HuH-7 (cell line): ENCODE measurements at regions not wholly inside any gene's neighbourhood (a gene's known extent, or its start where the extent isn't known, plus 50 kb on each side); places are given as distances from the start of the nearest gene placed in this dataset.
"Not testable (repeated sequence)": the region's sequence is repeated elsewhere in the genome, so short reads cannot be mapped to it uniquely, and the experiment has no call there.

Experiments used
- DNase-seq: peaks from one replicate; pipeline ENCODE4 v3.0.0; 2011; ENCODE audit warnings: low spot score

DNA sequence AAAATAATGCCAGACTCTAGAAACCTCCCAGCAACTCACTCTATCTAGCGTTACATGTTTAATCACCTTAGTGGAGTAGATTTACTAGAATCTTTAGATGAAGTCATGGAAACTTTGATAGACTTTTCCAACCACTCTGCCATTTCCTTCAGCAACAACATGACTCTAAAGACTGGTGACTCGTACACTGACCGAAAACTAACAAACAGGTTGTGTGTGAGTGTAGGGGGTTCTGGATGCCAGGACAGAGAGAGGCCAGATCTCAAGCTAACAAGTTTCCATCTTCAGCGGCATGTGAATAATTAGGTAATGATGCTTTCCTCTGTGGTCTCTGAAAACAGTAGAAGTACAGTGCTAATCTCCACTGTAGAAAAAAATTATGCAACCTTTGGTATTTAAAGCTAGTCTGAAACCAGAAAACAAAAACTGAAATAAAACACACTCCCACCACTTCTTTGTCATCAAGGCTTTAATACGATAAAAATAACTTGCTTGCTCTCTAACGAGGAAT, 286.4 kb downstream of the PRDM5 start:
- no peak for DNase-seq

GRCh38 chr4:120633810-120634209, 288.7 kb downstream of the PRDM5 start:
- DNase-seq, result no peak

DNA sequence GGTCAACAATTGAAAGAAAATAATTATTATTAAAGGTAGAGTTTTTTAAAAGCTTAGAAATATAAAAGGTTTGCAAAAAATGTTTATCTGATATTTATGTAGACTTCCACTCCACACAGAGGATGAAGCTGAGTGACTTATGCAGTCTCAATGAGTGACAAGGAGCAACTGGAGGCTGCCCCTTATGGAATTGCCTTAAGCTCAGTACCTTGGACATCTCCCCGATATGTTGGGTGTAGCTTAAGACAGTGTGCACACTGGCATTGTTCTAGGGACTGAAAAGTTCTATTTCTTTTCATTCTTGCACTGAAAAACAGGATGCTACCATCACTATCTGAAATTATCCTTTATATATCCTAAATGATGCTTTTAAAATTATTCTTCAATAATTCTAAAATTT, 292.1 kb downstream of the PRDM5 start:
- no peak for DNase-seq

DNA sequence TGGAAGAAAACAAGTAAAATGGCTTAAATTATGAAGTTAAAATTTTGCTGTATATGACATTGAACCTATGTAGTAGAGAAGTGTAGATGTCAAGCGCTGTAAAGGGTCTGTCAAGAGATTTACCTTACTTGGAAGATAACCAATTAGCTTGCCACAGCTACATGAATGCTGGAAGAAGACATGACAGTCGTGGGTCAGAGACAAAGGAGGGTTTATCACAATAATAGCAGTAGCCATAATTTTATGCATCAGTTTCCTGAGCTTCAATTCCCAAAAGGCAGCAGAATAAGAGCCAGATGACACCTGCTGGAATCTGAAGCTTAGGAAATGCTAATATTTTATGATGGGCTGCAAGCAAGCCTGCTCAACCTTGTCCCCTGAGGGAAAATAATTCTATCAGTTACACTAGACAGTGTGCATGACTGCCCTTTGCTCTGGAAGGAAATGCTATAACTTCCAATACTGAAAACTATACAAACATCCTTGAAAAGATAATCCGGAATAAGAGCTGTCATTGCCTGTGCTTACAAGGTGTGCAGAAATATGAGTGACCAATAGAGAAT, 292.9 kb downstream of the PRDM5 start:
- DNase-seq, result no peak

- no peak for DNase-seq
These were observed 299.9 kb downstream of the PRDM5 start for GRCh38 chr4:120622601-120623000.

DNA sequence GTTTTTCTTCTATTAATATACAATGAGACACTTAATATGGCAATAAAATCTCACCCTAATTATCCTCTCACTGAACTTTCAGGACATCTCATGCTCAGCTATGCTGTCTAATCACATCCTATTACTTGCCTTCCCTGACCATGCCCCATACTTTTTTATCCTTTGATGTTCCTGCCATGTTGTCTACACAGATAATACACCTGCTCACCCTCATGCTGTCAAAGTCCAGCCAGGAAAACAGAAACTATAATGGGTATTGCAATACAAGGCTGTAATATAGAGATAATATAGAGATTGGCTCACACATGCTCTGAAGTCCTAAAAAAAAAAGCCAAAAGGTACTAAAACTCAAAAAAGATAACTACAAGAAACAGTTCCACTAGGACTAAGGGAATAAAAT, 305.4 kb downstream of the PRDM5 start:
- DNase-seq, result no peak

DNA sequence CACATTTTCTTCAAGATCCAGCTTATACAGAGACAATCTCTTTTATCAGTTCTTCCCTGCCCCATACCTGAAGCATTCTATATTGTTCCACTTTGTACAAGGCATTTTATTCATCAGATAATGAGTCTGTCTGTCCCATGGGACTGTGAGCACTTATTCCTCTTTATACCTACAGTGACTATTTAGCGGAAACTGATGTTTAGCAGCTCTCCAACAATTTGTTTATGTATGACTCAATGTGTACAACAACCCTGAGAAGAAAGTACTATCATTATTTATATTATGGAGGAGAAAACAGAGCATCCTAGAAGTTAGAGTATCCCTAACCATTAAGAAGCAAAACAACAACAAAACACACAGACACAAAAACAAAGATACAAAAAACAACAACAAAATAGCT, 306.5 kb downstream of the PRDM5 start:
- DNase-seq, result no peak

DNA sequence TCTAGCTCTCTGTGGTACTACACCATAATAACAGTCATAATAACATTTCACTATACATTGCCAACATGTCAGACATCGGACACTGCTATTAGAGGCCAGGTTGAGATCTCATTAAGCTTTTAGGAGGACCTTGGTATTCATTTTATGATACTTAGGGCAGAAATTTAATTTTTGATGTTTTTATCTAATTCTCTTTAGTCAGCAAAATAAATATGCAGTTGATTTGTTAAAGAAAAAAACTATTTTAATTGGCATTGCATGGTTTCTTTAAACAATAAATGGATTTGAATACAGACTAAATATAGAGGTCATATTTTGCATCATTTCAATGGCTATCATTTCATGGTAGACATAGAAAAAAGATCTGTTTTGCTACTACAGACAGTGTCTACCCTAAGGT, 308.7 kb downstream of the PRDM5 start:
- DNase-seq, result no peak

GRCh38 chr4:120611092-120611491, 311.4 kb downstream of the PRDM5 start:
- DNase-seq, result no peak

- no peak for DNase-seq
These were observed 331.5 kb downstream of the PRDM5 start for GRCh38 chr4:120591038-120591437.

DNA sequence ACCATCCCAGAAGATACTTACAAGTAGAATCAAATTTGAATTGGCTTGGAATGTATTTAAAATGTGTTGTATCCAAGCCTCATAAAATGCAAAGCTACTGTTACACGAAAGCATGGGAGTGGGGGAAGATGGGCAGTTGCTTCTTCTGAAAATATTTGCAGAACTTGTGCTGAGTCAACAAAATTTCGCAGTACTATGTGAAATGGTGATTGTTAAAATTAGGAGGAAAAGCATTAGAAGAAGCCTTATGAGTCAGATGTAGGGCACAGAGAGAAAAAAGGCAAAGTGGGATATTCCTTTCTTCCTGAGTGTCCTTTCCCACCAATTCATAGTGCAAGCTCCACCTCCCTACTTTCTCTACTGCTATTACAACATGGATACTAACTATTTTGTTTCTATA, 332.7 kb downstream of the PRDM5 start:
- DNase-seq, result no peak

DNA sequence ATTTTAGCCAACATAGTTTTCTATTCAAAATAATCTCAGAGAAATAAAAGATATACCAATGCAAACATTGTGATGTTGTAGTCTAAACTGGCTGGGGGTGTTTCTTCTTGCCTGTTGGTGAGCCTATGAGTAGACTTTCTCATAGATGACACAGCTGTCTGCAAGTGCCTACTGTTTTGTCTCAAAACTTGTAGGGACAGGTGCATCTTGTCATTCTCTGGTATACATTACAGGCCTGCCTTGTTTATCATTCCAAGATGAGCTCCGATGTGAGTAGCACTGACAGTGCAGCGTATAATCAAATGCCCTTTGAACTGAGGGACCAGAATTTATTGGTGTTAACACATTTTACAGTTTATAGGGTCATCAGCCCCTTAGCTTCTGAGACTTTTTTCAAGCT, 353.8 kb downstream of the PRDM5 start:
- no peak for DNase-seq

GRCh38 chr4:120561648-120562047, 360.9 kb downstream of the PRDM5 start:
- no peak for DNase-seq

DNA sequence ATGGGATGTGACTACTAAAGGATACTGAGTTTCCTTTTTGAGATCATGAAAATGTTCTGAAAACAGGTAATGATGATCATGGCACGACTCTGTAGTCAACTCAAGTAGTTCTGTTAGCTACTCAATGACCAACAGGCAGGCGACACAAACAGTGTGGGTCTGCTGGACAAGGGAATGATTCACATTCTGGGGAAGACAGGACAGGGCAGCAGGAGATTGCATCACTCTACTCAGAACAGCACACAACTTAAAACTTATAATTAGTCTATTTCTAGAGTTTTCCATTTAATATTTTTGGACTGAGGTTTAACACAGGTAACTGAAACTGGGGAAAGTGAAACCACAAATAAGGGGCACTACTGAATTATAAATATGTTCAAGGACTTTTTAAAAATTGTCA, 365.2 kb downstream of the PRDM5 start:
- DNase-seq, result no peak

GRCh38 chr4:120555058-120555457, 367.5 kb downstream of the PRDM5 start:
- no peak for DNase-seq

DNA sequence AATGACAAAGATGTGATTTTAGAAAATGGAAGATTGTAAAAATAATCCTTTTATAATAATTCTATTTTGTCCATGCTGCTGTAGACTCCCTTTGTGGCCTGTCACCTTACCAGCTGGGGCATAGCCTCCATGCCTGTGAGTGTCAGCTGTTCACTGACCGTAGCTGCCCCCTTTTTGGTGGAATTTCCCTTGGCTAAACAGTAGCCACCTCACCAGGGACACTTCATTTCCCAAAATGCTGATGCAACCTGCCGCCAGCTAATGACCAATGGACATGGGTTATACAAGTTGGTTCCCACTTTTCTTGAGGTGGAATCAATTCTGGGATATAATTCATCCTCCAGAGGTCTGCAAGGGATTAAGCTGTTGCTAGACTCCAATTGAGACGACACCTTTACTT, 368.4 kb downstream of the PRDM5 start:
- no peak for DNase-seq

DNA sequence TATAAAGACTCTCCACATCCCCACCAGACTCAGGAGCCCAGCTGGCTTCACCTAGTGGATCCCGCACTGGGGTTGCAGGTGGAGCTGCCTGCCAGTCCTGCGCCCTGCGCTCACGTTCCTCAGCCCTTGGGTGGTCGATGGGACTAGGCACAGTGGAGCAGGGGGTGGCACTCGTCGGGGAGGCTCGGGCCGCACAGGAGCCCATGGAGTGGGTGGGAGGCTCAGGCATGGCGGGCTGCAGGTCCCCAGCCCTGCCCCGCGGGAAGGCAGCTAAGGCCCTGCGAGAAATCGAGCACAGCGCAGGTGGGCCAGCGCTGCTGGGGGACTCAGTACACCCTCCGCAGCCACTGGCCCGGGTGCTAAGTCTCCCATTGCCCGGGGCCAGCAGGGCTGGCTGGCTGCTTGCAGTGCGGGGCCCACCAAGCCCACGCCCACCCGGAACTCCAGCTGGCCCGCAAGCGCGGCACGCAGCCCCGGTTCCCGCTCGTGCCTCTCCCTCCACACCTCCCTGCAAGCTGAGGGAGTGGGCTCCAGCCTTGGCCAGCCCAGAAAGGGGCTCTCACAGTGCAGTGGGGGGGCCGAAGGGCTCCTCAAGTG, 371.8 kb downstream of the PRDM5 start:
- DNase-seq, result not testable (repeated sequence)

- no peak for DNase-seq
These were observed 373.4 kb downstream of the PRDM5 start for GRCh38 chr4:120549011-120549570.

DNA sequence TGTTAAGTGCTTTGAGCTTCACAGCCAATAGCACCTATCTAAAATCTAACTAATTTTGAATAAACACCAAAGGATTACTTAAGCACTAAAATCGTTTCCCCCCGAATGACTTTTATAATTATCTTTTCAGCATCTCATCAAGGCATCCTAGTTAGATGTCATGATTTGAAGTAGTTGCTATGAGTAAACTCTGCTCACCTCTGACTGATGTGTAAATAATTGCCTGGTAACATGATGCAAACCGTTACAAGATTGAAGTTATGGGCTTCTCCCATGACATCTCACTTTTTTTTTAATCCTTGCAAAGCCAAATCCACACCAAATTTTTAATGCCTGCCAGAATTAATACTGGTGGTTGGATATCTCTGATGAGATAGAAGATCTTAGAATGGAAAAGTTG, 377.1 kb downstream of the PRDM5 start:
- DNase-seq, result no peak

DNA sequence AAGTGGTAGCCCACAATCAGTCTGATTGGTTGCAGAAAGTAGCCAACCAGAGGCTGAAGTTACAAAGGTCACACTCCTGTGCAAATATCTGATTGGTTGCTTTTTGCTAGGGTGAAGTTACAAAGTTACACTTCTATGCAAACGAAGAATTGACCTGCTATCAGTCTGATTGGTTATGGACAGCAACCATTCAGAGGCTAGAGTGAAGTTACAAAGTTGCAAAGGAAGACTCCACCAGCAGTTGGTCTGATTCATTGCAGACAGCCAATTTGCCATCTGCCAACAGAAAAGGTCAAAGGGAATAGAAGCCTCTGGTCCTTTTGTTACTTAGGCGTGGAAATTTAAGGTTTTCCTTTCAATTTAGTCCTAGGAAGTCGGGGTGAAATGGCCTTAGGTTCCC, 377.7 kb downstream of the PRDM5 start:
- DNase-seq, result no peak

DNA sequence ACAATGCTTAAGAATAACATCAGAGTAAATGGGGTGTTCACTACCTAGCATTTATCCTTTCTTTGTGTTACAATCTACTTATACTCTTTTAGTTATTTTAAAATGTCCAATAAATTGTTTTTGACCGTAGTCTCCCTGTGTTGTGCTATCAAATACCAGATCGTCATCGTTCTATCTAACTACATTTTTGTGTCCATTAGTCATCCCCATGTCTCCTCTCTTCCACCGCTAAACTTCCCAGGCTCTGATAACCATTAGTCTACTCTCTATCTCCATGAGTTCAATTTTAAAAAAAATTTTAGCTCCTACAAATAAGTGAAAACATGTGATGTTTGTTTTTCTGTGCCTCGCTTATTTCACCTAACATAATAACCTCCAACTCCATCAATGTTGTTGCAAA, 381.9 kb downstream of the PRDM5 start:
- DNase-seq, result no peak

- DNase-seq, result no peak
These were observed 385.6 kb downstream of the PRDM5 start for GRCh38 chr4:120536884-120537283.

DNA sequence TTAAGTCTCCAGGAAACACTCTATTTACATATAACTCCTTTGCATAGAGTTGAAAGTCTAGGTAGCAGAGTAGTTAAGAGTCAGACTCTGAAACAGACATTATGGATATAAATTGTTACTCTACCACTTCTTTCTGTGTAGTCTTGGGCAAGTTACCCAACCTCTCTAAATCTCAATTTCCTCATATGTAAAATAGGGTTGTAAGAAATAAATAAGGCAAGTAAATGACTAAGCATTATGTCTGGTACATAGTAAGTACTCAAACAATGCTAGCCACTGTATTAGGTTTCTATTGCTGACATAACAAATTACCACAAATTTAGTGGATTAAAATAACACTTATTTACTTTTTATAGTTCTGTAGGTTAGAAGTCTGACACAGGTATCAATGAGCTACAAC, 394.1 kb downstream of the PRDM5 start:
- DNase-seq, result no peak

DNA sequence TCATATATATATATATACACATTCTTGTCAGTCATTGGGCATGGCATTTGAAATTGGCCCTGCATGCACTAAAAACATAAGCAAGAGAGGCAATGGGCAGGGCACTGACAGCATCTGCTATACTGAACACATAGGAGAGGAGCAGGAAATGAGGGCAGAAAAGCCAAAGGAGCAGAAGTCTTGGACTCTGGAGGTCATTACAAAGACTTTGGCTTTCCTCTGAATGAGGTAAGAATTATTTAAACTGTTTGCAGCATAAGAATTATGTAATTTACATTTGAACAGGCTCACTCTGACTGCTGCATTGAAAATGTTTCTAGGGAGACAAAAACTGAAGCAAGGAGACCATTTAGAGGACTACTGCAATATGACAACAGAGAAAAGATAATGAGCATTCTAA, 396.5 kb downstream of the PRDM5 start:
- DNase-seq, result no peak
